ENCODE measurements at regions not wholly inside any gene's neighbourhood (a gene's known extent, or its start where the extent isn't known, plus 50 kb on each side); places are given as distances from the start of the nearest gene placed in this dataset.

DNA sequence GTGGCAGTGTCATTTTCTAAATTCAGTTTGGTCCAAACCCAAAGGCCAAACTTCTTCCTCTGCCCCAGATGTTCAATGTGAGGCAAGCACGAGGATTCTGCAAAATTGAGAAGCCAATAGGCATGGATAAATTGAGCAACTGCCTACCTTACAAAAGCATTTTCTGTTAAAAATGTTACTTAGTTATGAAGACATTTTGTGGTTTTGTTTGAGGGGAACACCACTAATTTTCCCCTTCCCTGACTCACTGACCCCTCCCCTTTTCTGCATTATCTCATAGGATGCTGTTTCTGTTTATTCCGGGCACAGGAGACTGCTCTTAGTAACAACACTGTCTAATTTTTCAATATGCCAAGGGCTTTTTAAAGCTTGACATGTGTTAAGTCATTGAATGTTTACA lies 462.8 kb downstream of the INSC start:
- TF ChIP-seq, protein P1, sequence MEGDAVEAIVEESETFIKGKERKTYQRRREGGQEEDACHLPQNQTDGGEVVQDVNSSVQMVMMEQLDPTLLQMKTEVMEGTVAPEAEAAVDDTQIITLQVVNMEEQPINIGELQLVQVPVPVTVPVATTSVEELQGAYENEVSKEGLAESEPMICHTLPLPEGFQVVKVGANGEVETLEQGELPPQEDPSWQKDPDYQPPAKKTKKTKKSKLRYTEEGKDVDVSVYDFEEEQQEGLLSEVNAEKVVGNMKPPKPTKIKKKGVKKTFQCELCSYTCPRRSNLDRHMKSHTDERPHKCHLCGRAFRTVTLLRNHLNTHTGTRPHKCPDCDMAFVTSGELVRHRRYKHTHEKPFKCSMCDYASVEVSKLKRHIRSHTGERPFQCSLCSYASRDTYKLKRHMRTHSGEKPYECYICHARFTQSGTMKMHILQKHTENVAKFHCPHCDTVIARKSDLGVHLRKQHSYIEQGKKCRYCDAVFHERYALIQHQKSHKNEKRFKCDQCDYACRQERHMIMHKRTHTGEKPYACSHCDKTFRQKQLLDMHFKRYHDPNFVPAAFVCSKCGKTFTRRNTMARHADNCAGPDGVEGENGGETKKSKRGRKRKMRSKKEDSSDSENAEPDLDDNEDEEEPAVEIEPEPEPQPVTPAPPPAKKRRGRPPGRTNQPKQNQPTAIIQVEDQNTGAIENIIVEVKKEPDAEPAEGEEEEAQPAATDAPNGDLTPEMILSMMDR (IDR thresholded peaks at IDR 0.05): no peak
- TF ChIP-seq POLR2A (IDR thresholded peaks at IDR 0.05): no peak
